Liver (tissue), 8 donors: ENCODE measurements at regions not wholly inside any gene's neighbourhood (a gene's known extent, or its start where the extent isn't known, plus 50 kb on each side); places are given as distances from the start of the nearest gene placed in this dataset.

Experiments
- DNase-seq: peaks from one replicate; pipeline ENCODE4 v3.0.0-alpha.2; 2017; ENCODE audit warnings: low spot score
- H3K27ac ChIP-seq, 2 donors: one replicate each; pipeline ENCODE4 v1.7.0; 2013; ENCODE audit warnings: inconsistent platforms in 2 of 2, low read length in 2 of 2, control low read depth in 1 of 2, low read depth in 1 of 2, mild to moderate bottlenecking in 1 of 2
- H3K27me3 ChIP-seq, 4 donors: one replicate each; pipeline versions ENCODE4 v1.6.1 to v1.7.0; 2013; ENCODE audit warnings: low read length in 3 of 4, inconsistent platforms in 1 of 4, mild to moderate bottlenecking in 1 of 4, moderate library complexity in 1 of 4; ENCODE audit not compliant: control insufficient read depth in 4 of 4, insufficient read depth in 4 of 4
- H3K36me3 ChIP-seq, 4 donors: one replicate each; pipeline versions ENCODE4 v1.6.1 to v1.7.0; 2013; ENCODE audit warnings: low read length in 3 of 4, mild to moderate bottlenecking in 3 of 4, low read depth in 1 of 4, moderate library complexity in 1 of 4; ENCODE audit not compliant: control insufficient read depth in 4 of 4, insufficient read depth in 3 of 4
- H3K4me1 ChIP-seq, 4 donors: one replicate each; pipeline versions ENCODE4 v1.6.1 to v1.7.0; 2013; ENCODE audit warnings: low read length in 3 of 4, mild to moderate bottlenecking in 3 of 4, moderate library complexity in 1 of 4; ENCODE audit not compliant: control insufficient read depth in 4 of 4, insufficient read depth in 4 of 4
- H3K4me3 ChIP-seq, 3 donors: one replicate each; pipeline versions ENCODE4 v1.6.1 to v1.7.0; 2013; ENCODE audit warnings: low read length in 3 of 3, control low read depth in 1 of 3, low read depth in 1 of 3, mild to moderate bottlenecking in 1 of 3
- H3K9ac ChIP-seq, 2 donors: one replicate each; pipeline ENCODE4 v1.7.0; 2013; ENCODE audit warnings: low read length in 2 of 2, mild to moderate bottlenecking in 2 of 2, moderate library complexity in 2 of 2, control low read depth in 1 of 2, low read depth in 1 of 2
- H3K9me3 ChIP-seq, 4 donors: one replicate each; pipeline versions ENCODE4 v1.6.1 to v1.7.0; 2013; ENCODE audit warnings: low read length in 3 of 4; ENCODE audit not compliant: control insufficient read depth in 4 of 4
- EGR1 ChIP-seq, 2 donors: IDR thresholded peaks; 2 replicates each; pipeline ENCODE4 v1.6.1; 2016 to 2018; ENCODE audit warnings: antibody characterized with exemption in 2 of 2, low read depth in 2 of 2
- FOXA1 ChIP-seq: IDR thresholded peaks from 2 replicates; pipeline ENCODE4 v1.6.1; 2016; ENCODE audit warnings: antibody characterized with exemption
- FOXA2 ChIP-seq: IDR thresholded peaks from 2 replicates; pipeline ENCODE4 v1.6.1; 2016; ENCODE audit warnings: antibody characterized with exemption
- HNF4A ChIP-seq, 2 donors: conservative IDR thresholded peaks; 2 replicates each; pipeline ENCODE4 v1.6.1; 2016; ENCODE audit warnings: antibody characterized with exemption in 2 of 2, mild to moderate bottlenecking in 2 of 2
- HNF4G ChIP-seq: IDR thresholded peaks from 2 replicates; pipeline ENCODE4 v1.6.1; 2016; ENCODE audit warnings: antibody characterized with exemption
- JUND ChIP-seq, 2 donors: IDR thresholded peaks; 2 replicates each; pipeline ENCODE4 v1.6.1; 2016; ENCODE audit warnings: antibody characterized with exemption in 2 of 2
- MAX ChIP-seq: IDR thresholded peaks from 2 replicates; pipeline ENCODE4 v1.6.1; 2016; ENCODE audit warnings: antibody characterized with exemption
- NR2F2 ChIP-seq: IDR thresholded peaks from 2 replicates; pipeline ENCODE4 v1.6.1; 2016; ENCODE audit warnings: antibody characterized with exemption
- RAD21 ChIP-seq, 2 donors: IDR thresholded peaks; 2 replicates each; pipeline ENCODE4 v1.6.1; 2016; ENCODE audit warnings: antibody characterized with exemption in 2 of 2, mild to moderate bottlenecking in 2 of 2
- REST ChIP-seq: IDR thresholded peaks from 2 replicates; pipeline ENCODE4 v1.6.1; 2016; ENCODE audit warnings: antibody characterized with exemption, mild to moderate bottlenecking
- RXRA ChIP-seq, 2 donors: IDR thresholded peaks; 2 replicates each; pipeline ENCODE4 v1.6.1; 2017 to 2018; ENCODE audit warnings: antibody characterized with exemption in 2 of 2, mild to moderate bottlenecking in 1 of 2
- SP1 ChIP-seq: IDR thresholded peaks from 2 replicates; pipeline ENCODE4 v1.6.1; 2018; ENCODE audit warnings: antibody characterized with exemption, mild to moderate bottlenecking
- TAF1 ChIP-seq: conservative IDR thresholded peaks from 2 replicates; pipeline ENCODE4 v1.6.1; 2016; ENCODE audit warnings: antibody characterized with exemption, mild to moderate bottlenecking
- YY1 ChIP-seq: IDR thresholded peaks from 2 replicates; pipeline ENCODE4 v1.6.1; 2016; ENCODE audit warnings: antibody characterized with exemption, mild to moderate bottlenecking
- WGBS: extraction: QIAGEN DNeasy Blood & Tissue Kit; methylation state at CpG from one replicate; pipeline ENCODE4 v1.1.7; 2013; 5-methylcytosine and 5-hydroxymethylcytosine counted together
- TF ChIP-seq, protein P1 (sequence below): fragments of 150-350 bp; IDR thresholded peaks from 2 replicates; pipeline ENCODE4 v1.5.1; 2017; ENCODE audit warnings: improper control_type of control experiment, low read depth, low read length; ENCODE audit not compliant: missing input control
- TF ChIP-seq, protein P2 (sequence below): IDR thresholded peaks from 2 replicates; pipeline ENCODE4 v1.6.1; 2016; ENCODE audit warnings: antibody characterized with exemption
- donor health status: healthy.
- donor health status: healthy.
- donor health status: healthy.
- donor health status: healthy.
- donor health status: healthy.

GRCh38 chr20:24823176-24823784 is 125.8 kb upstream of the CST7 start:
- Histone ChIP-seq H3K9me3 (peaks cover 0 to 5% (median 4%) of the 10 kb centered on the region in 4 donors), H3K36me3 (no peaks in the 10 kb centered on the region), H3K4me1 (no peaks in the 10 kb centered on the region), H3K27me3 (no peaks in the 10 kb centered on the region), H3K27ac (no peak overlapping the region), H3K9ac (no peak overlapping the region), H3K4me3 (no peak overlapping the region)
- no peak for DNase-seq
- 82% methylated on average over 8 of the region's 8 CpGs for WGBS
- TF ChIP-seq YY1 (no peak), HNF4A (conservative IDR thresholded peaks at IDR 0.05) (no peak), FOXA2 (no peak), FOXA1 (no peak), HNF4G (no peak), RXRA (IDR thresholded peaks at IDR 0.05) (no peak)
- TF ChIP-seq, protein P1, sequence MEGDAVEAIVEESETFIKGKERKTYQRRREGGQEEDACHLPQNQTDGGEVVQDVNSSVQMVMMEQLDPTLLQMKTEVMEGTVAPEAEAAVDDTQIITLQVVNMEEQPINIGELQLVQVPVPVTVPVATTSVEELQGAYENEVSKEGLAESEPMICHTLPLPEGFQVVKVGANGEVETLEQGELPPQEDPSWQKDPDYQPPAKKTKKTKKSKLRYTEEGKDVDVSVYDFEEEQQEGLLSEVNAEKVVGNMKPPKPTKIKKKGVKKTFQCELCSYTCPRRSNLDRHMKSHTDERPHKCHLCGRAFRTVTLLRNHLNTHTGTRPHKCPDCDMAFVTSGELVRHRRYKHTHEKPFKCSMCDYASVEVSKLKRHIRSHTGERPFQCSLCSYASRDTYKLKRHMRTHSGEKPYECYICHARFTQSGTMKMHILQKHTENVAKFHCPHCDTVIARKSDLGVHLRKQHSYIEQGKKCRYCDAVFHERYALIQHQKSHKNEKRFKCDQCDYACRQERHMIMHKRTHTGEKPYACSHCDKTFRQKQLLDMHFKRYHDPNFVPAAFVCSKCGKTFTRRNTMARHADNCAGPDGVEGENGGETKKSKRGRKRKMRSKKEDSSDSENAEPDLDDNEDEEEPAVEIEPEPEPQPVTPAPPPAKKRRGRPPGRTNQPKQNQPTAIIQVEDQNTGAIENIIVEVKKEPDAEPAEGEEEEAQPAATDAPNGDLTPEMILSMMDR: no peak
- TF ChIP-seq, protein P2, sequence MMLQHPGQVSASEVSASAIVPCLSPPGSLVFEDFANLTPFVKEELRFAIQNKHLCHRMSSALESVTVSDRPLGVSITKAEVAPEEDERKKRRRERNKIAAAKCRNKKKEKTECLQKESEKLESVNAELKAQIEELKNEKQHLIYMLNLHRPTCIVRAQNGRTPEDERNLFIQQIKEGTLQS: no peak

- DNase-seq: no peak
- WGBS: 83% methylated on average over 13 of the region's 13 CpGs
- Histone ChIP-seq H3K4me3 (no peak overlapping the region), H3K36me3 (no peaks in the 10 kb centered on the region), H3K9ac (no peak overlapping the region), H3K27ac (no peak overlapping the region), H3K9me3 (peaks cover 0 to 4% (median 4%) of the 10 kb centered on the region in 4 donors), H3K4me1 (no peaks in the 10 kb centered on the region), H3K27me3 (no peaks in the 10 kb centered on the region)
- TF ChIP-seq NR2F2: no peak
- TF ChIP-seq HNF4A (conservative IDR thresholded peaks at IDR 0.05): no peak
- TF ChIP-seq, protein P2: no peak
- TF ChIP-seq YY1: no peak
- TF ChIP-seq SP1: no peak
- no peak for TF ChIP-seq FOXA2
- no peak for TF ChIP-seq HNF4G
- TF ChIP-seq MAX: no peak
- no peak for TF ChIP-seq EGR1 (IDR thresholded peaks at IDR 0.05; ENCODE audit: low read depth in 2 of 2)
- TF ChIP-seq JUND (IDR thresholded peaks at IDR 0.05): no peak
- TF ChIP-seq RXRA (IDR thresholded peaks at IDR 0.05): no peak
- no peak for TF ChIP-seq FOXA1
- no peak for TF ChIP-seq TAF1
- no peak for TF ChIP-seq RAD21 (IDR thresholded peaks at IDR 0.05)
These were observed 124.9 kb upstream of the CST7 start for GRCh38 chr20:24823989-24824693.

DNA sequence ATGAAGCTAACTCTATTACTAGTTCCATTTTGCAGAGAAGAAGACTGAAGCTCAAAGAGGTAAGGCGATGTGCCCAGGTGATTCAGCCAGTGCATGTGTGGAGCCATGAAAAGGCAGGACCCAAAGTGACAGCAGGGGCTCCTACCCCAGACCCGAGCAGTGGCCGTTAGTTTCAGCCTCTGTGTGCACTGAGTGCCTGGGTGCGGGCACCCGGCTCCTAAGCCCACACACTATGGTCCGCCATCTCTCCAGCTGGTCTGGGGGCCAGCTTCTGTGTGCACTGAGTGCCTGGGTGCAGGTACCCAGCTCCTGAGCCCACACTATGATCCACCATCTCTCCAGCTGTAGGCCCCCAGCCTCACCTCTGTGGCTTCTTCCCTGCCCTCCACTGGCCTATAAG is 123.5 kb upstream of the CST7 start:
- H3K4me3 ChIP-seq: no peak overlapping the region
- no peak overlapping the region for H3K9ac ChIP-seq
- no peak for DNase-seq
- H3K27me3 ChIP-seq: no peaks in the 10 kb centered on the region
- no peak overlapping the region for H3K27ac ChIP-seq
- H3K4me1 ChIP-seq: no peaks in the 10 kb centered on the region
- no peaks in the 10 kb centered on the region for H3K9me3 ChIP-seq
- 95% methylated on average over 6 of the region's 6 CpGs for WGBS
- no peaks in the 10 kb centered on the region for H3K36me3 ChIP-seq
- no peak for TF ChIP-seq HNF4G
- no peak for TF ChIP-seq MAX
- TF ChIP-seq, protein P2: no peak
- TF ChIP-seq REST: no peak
- TF ChIP-seq, protein P1: no peak
- no peak for TF ChIP-seq HNF4A (conservative IDR thresholded peaks at IDR 0.05)
- no peak for TF ChIP-seq TAF1
